ENCODE measurements at regions not wholly inside any gene's neighbourhood (a gene's known extent, or its start where the extent isn't known, plus 50 kb on each side); places are given as distances from the start of the nearest gene placed in this dataset.

DNA sequence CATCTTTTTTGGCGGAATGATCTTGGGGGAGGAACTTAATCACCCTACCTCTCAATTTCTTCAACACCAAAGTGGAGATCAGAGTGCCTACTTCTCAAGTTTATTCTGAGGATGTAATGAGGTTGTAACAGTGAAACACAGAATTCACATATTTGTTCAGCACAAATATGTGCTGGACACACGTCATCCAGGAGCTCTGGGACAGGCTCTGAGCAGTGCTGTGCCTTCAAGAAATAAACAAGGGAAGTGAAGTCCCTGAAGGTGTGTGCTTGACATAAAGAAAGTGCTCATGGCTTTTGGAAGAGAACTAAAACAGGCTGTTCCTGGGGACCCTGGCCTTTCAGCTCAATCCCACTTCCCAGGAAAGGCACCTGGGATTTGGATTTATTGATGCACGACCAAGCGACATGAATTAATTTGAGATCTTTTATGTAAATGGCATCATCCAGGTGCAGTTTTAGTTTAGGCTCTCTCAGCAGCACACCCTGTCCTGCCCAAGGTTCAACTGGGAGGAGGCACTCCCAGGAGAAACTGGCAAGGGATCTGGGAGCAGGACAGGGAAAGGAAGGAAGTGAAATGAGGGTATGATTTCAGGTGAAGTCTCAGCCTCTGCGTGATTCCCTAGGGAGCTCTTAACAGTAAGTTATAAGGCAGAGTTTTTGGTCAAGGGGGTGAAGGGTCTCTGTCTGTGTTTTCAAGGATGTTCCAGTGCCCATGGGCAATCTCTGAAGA is 211.0 kb downstream of the FOXA2 start:
- no peak for DNase-seq (ENCODE audit: low read depth in 2 of 3, low spot score in 1 of 3)

DNA sequence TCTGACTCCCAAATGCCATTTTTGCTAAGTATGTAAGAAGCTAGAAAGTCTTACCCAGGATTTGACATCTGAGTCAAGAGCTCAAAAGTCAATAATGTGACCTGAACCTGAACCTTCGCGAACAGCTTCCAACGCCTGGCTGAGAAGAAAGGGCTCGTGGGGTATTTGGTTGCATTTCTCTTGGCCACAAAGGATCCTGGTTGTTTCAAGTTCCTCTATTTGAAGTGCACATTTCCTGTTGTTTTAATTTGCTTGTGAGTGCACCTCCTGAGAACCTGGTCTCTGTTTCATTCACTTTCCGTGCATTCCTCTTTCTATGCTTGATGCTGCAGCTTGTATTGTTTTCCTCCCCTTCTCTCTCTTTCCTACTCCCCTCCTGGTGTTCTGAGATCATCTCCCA is 212.5 kb downstream of the FOXA2 start:
- DNase-seq (ENCODE audit: low read depth in 2 of 3, low spot score in 1 of 3): no peak

DNA sequence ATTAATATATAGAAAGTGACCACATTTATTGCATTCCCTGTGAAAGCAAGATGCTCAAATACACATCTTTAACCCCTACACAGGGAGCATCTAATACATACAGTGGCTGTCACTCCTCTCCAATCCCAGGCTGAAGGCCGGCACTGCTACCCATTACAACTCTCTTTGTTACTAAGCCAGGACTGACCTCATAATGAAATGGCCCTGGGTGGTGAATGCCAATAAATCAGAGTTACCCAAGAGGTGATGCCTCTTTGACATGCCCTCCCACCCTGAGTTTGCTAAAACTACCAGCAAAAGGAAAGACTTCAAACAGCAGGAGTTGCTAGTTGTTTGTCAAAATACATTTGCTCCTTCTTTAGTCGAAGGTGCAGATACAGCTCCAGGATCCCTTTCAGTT is 214.2 kb downstream of the FOXA2 start:
- no peak for DNase-seq (ENCODE audit: low read depth in 2 of 3, low spot score in 1 of 3)

DNA sequence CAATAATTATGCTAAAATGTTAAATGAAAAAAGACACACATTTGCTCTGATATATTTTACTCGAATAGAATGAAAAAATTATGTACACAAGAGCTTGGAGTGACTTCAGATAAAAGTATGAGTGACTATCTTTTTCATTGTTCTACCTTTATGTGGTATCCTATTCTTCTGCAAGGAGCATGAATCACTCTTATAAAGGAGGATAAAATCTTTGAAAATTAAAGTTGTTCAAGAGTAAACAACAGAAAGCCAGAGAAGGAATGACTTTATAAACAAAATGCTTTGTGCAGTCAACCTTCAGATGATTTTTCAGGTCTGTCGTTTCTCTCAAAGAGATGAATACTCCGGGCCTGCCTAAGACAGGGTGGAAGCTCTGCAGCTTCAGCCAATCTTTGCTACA is 215.3 kb downstream of the FOXA2 start:
- no peak for DNase-seq (ENCODE audit: low read depth in 2 of 3, low spot score in 1 of 3)

DNA sequence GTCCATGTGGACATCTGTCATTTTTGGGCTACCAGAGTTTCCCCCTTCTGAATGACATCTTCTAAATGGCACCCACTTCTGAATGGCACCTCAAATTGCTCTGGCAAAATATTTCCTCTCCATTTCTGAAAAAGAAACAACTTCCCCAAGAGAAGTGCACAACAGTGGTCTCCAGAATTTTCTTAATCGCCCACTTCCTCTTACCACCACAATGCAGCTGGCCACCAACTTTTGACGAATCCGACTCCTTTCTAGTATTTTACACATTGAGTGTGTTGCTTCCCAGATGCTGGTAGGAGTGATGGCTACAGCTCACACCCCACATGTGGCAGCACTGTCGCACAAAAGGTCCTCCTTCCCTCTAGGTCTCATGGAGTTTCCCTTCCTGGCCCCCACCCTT is 216.1 kb downstream of the FOXA2 start:
- no peak for DNase-seq (ENCODE audit: low read depth in 2 of 3, low spot score in 1 of 3)

DNA sequence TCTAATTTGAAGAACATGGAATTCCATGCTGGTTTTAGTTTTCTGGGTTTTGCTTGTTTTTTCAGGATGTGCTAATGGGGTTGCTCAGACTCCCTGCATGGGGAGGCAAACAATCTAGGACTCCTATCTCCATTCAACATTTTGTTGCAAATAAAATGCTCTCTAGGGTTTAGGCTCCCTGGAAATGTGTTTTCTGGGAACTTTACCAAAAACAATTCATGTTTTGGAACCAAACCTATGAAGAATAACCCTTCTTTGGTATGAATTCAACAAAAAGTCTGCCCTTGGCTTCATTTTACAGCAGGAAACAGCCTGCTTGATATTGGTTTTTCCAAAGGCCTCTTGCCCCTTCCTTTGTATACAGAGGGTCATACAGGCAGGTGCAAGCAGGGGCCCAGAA is 217.7 kb downstream of the FOXA2 start:
- DNase-seq (ENCODE audit: low read depth in 2 of 3, low spot score in 1 of 3): no peak

DNA sequence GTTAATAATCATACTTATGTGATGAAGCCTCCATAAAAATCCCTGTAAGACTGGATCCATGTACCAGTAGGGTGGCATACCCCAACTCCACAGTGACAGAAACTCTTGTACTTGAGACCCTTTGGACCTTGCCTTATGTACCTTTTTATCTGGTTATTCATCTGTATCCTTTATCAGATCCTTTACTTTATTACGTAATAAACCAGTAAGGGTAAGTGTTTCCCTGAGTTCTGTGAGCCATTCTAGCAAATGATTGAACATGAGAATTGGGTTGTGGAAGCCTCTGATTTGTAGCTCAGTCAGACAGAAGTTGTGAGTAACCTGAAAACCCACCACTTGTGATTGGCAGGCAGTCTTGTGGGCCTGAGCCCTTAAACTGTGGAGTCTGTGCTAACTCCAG is 229.7 kb downstream of the FOXA2 start:
- DNase-seq (ENCODE audit: low read depth in 2 of 3, low spot score in 1 of 3): no peak

DNA sequence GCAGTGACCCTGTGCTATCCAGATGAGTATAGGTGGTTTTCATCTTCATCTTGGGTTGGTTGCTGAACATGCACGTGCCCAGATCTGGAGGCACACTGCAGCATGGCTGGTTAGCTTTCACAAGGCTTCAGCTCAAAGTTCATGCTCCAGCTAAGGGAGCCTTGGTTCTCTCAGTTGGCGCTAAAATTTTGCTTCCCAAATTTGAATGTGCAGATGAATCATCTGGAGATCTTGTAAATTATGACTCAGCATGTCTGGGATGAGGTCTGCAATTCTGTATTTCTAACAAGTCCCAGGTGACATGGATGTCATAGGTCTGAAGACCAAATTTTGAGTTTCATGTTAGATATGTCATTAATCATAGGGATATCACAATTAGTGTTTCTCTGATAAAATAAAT is 230.8 kb downstream of the FOXA2 start:
- no peak for DNase-seq (ENCODE audit: low read depth in 2 of 3, low spot score in 1 of 3)

DNA sequence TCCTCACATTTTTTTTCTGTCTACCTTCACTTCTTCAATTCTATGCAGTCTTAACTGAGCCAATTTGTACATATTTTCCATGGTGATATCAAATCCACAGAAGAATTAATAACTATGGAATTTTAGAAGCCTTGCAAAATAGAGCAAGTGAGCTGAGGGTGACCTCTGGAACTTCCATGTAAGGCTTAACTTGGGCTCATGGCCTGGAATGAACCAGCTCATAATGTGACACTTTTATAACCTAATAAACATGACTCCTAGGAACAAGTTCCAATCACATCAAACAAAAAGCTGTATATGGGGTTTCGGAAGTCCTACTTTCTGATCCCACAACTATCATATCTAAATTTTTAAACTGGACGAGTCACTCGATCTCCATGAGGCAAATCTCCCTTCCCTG is 232.4 kb downstream of the FOXA2 start:
- no peak for DNase-seq (ENCODE audit: low read depth in 2 of 3, low spot score in 1 of 3)

DNA sequence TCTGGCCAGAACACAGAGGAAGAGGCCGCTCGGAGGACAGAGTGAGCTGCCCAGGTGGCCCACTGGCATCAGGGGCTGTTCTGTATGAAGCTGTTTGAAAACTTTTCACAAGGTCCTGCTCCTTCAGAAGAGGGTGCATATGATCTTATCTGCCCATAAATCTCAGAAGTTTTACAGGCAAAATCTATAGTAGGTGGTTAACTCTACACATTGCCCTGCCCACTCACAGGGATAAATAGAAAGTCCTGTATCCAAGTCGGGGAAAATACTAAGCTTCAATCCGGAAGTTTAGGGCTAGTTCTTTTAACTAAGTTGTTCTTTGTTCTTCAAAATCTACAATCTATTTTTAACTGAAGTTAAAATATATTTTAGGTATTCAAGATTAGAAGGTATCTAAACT is 233.7 kb downstream of the FOXA2 start:
- no peak for DNase-seq (ENCODE audit: low read depth in 2 of 3, low spot score in 1 of 3)

DNA sequence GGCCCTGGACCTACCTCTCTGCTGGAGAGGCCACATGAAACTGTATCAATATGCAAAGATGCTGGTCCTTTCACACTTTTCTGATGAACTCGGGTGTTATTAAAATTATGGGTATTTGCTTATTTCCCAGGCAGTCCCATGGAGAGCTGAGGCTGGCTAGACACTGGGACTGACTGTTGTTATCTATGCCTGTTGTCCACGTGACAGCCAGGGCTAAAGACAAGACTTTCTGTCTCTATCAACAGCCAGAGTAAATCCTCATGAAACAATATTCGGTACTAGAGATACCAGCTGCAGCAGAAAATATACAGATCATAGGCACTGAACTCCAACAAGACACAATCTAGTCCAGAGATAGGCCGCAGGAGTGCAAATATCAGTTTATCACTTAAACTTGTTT is 236.4 kb downstream of the FOXA2 start:
- DNase-seq (ENCODE audit: low read depth in 2 of 3, low spot score in 1 of 3): no peak

DNA sequence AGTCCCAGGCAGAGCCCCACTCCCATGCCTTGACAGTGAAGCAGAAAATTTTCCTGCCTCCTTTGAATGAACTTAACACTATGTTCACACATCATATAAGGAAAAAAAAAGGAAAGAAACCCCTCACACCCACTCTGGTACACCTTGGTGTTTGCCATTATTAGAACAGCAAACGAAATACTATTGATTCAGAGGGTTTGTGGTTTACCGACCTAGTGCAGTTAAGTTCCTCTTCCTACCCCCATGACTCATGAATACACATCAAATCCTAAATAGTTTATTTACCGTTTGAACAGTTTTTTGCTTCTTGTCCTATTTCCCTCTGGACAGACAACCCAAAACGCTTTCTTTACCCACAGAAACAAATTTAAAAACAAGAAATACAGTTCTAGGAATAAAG is 237.7 kb downstream of the FOXA2 start:
- no peak for DNase-seq (ENCODE audit: low read depth in 2 of 3, low spot score in 1 of 3)

DNA sequence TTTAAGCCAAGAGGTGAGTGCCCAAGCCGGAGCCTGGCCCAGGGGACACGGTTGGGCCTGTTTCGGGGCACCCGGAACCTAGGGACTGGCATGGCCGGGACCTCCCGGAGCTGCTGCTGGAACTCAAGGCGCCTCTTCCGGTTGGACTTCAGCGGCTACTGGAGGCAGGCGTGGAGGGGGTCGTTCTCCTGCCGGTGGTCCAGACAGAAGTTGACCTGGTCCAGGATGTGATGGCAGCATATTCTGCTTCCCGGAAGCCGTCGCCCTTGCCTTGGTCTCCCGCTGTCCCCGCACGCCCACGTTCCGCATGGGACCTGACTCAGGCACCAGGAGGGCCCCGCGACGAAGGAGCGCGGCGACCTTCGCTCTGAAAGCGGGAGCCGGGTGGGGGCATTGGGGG is 240.8 kb downstream of the FOXA2 start:
- DNase-seq (ENCODE audit: low read depth in 2 of 3, low spot score in 1 of 3): no peak

DNA sequence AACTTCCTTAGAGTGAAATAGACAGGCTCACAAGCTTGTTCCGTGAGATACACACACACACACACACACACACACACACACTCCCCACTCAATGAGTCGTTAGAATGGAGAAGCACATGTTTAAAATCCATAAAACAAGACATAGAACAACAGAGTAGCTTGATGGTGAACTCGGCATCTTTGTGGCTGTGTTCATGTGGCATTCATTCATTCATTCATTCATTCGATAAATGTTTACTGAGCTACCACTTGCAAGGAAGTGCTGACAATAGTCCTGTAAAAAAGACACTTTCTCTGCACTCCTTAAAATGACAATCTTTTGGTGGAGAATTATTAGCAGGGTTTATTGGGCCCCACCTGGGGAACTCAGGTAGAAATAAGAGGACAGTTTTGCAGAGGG is 242.0 kb downstream of the FOXA2 start:
- no peak for DNase-seq (ENCODE audit: low read depth in 2 of 3, low spot score in 1 of 3)

DNA sequence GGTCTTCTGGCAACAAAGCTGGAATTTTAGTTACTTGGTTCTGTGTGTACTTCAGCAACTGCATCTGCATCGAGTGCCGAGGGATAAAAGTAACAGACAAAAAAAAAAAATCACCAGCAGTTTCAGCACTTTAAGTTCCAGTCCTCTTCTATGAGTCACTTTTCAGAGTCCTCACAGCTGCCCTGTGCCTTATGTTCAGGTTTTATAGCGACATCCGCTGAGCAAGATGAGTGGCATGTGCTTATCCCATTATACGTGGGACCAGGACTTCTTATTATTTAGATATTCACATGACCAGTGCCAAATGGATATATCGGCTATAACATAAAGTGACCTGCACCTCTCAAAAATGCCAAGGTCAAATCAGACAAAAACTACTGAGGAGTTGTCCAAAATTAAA is 242.9 kb downstream of the FOXA2 start:
- no peak for DNase-seq (ENCODE audit: low read depth in 2 of 3, low spot score in 1 of 3)

DNA sequence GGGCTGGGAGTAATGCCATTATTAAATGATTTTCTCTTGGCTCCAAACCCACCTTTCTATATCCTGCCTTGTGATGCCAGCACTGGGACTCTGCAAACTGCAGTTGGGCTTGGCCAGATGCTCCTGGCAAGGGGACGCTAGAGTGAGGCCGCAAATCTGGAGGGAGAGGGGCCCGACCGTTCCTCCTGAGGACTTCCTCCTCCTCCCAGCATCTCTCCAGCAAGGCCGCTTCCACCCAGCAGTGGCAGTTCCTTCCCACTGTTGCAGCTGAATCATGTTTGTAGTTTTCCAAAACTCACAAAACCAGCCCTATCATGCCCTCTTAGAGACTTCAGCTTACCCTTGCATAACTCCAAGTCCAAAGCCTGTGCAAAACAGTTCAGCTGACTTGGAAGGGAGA is 244.4 kb downstream of the FOXA2 start:
- DNase-seq (ENCODE audit: low read depth in 2 of 3, low spot score in 1 of 3): no peak

DNA sequence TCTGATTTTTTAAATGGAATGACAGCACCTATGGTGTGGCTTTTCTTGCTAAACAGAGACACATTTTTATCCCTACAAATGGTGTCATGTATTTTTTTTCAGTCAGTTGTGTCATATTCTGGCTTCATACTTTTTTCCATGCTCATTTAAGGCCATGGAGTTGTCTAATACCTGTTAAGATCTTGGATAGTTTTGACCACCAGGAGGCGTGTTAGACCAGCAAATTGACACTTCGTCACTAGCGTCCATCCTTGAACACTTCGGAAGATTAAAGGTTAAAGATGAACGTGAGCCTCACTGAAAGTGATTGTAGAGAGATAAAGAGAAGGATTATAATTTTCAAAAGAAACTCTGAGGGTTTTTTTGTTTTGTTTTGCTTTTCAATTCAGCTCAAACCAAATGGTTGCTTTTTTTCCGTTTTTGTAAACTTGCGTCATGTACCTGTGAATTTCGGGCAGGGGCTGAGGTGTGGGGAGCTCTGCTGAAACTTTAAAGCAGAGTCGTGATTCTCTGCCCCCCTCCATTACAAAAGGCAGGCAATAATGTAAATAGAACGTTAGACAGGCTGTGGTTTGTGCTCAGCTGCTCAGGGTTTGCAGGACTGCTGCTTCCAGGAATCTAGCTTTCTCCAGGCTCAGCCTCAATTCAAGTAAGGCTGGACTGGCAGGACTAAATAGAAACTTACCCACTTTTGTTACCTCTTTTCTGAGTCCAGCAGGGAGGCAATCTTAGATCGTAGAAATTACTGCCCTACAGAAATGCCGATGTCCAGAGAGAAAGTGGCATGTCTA is 245.1 kb downstream of the FOXA2 start:
- DNase-seq (ENCODE audit: low read depth in 2 of 3, low spot score in 1 of 3): peak; percentile 8 to 45 (median 17)

DNA sequence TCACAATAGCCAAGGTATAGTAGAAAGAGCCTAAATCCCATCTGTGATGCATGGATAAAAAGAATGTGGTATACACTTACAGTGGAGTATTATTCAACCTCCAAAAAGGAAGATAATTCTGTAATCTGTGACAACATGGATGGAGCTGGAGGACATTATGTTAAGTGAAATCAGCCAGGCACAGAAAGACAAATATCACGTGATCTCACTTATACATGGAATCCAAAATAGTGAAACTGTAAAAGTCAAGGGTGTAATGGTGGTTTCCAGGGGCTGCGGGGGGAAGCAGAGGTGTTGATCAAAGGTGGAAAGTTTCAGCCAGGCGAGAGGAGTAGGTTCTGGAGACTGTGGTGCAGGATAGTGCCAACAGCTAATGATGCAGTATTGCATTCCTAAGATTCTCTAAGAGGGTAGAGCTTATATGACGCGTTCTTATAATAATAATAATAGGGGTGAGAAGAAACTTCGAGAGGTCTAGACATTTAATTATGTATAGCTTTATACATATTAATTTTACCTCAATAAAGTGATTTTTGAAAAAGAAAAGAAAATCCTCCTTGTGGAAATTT is 246.1 kb downstream of the FOXA2 start:
- DNase-seq (ENCODE audit: low read depth in 2 of 3, low spot score in 1 of 3): no peak

DNA sequence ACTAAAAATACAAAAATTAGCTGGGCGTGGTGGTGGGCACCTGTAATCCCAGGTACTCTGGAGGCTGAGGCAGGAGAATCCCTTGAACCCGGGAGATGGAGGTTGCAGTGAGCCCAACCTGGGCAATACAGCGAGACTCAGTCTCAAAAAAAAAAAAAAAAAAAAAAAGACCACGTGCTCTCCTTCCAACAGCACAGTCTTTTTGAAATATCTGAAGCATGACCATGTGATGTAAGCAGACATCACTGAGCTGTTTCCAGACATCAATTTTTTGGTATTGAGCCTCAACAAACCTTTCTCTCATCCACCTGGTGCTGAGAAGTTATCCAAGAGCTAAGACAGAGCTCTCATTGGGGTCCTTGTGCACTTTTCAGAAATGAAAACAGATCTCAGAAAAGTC is 249.2 kb downstream of the FOXA2 start:
- no peak for DNase-seq (ENCODE audit: low read depth in 2 of 3, low spot score in 1 of 3)

DNA sequence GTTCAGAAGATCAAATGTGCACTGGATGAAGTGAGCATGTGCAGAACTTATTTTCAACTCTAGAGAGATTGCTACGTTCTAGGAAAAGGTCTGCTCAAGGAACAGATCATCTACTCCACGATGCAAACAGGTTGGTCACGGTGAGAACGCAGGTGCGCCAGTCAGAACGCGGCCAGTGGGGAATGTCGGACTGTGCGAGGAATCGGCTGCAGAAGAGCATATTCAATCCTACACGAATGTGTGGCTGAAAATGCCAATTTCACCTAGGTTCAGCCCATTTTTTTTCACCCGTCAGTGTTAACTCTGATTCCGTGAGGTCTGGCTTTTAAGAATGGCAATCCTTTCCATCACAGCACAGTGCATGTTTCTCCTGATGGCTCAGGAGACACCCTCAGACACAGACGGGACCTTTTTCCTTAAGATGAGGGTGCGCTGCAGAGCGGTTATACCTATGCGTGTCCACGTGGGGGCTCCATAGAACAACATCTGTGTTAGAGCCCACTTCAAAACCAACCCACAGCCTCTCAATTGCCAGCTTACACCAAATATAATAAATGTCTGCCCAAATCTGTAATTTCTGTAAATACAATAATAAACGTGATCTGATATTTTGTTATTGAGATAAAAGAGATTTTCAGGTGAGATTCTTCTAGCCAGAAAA is 250.4 kb downstream of the FOXA2 start:
- DNase-seq (ENCODE audit: low read depth in 2 of 3, low spot score in 1 of 3): peak in 2 of 3 donors; percentile 15 to 20

DNA sequence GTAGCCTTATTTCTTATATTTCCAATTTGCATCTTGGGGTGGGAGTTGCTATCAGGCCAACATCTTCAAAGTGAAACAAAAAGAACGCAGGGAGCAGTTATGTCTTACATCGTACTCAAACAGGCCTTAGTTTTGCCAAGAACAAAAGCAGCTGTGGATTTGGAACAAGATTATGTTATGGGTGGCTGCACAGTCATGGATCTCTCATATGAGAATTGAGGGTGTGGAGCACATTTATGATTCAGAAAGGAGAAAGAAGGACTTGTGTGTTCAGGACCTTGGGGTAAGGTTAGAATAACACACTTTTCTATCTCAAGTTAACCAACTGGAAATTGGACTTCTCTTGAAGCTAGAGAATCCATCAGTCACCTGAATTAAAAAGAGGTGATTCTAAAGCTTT is 259.9 kb downstream of the FOXA2 start:
- DNase-seq (ENCODE audit: low read depth in 2 of 3, low spot score in 1 of 3): no peak

DNA sequence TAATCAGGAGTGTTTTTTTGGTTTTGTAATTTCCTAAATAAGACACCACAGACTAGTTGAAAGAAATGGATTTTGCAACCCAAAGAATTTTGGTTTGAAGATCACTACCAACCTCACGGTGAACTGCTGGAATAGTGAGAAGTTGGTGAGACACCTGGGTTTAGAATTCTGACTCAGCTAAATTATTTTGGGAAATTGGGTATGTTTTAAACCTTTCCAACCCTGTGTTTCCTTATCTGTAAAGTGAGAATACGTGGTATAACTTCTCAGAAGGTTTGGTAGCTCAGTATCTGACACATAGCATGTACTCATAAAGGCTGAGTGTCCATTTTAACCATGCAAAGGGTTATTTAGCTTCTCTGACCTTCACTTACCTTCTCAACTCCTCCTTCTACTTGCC is 261.9 kb downstream of the FOXA2 start:
- DNase-seq (ENCODE audit: low read depth in 2 of 3, low spot score in 1 of 3): no peak

Measured in stimulated activated CD4-positive, alpha-beta T cell treated with anti-CD3 and anti-CD28 coated beads, Interleukin-12 subunit alpha, Interleukin-12 subunit beta, amount 100 ng/mL, for 48 hours (primary cell).